ENCODE measurements at regions not wholly inside any gene's neighbourhood (a gene's known extent, or its start where the extent isn't known, plus 50 kb on each side); places are given as distances from the start of the nearest gene placed in this dataset.

GRCh38 chr20:60078351-60079250 lies 120.4 kb downstream of the CDH26 start:
- H3K4me1 ChIP-seq (ENCODE audit: control insufficient read depth, insufficient read depth, low read length), result no peaks in the 10 kb centered on the region; the same call in 1 of the 2 replicates
- H3K4me3 ChIP-seq (ENCODE audit: low read length), result no peak overlapping the region
- no peaks in the 10 kb centered on the region; the same call in 1 of the 2 replicates for H3K27me3 ChIP-seq (ENCODE audit: control insufficient read depth, insufficient read depth, low read length)
- no CpG with 5 or more reads among the region's 15 CpGs for WGBS (ENCODE audit: insufficient coverage, insufficient read length)
- H3K9me3 ChIP-seq (ENCODE audit: control insufficient read depth, insufficient read depth, low read length), result no peaks in the 10 kb centered on the region
- no peaks in the 10 kb centered on the region for H3K36me3 ChIP-seq (ENCODE audit: control insufficient read depth, insufficient read depth, low read length)
- no peak overlapping the region for H3K27ac ChIP-seq (ENCODE audit: low read length)
- no peak for DNase-seq (ENCODE audit: low read depth, low spot score)

- no peak overlapping the region for H3K4me3 ChIP-seq (ENCODE audit: low read length)
- H3K36me3 ChIP-seq (ENCODE audit: control insufficient read depth, insufficient read depth, low read length), result no peaks in the 10 kb centered on the region
- no peaks in the 10 kb centered on the region; the same call in 1 of the 2 replicates for H3K4me1 ChIP-seq (ENCODE audit: control insufficient read depth, insufficient read depth, low read length)
- no peaks in the 10 kb centered on the region for H3K27me3 ChIP-seq (ENCODE audit: control insufficient read depth, insufficient read depth, low read length)
- no peaks in the 10 kb centered on the region for H3K9me3 ChIP-seq (ENCODE audit: control insufficient read depth, insufficient read depth, low read length)
- no peak for DNase-seq (ENCODE audit: low read depth, low spot score)
- no peak overlapping the region for H3K27ac ChIP-seq (ENCODE audit: low read length)
- WGBS (ENCODE audit: insufficient coverage, insufficient read length), result no CpG with 5 or more reads among the region's 7 CpGs
Observed at GRCh38 chr20:60080401-60080800, 122.2 kb downstream of the CDH26 start.

GRCh38 chr20:60085551-60086132 lies 127.4 kb downstream of the CDH26 start:
- no peaks in the 10 kb centered on the region for H3K27me3 ChIP-seq (ENCODE audit: control insufficient read depth, insufficient read depth, low read length)
- WGBS (ENCODE audit: insufficient coverage, insufficient read length), result no CpG with 5 or more reads among the region's 9 CpGs

GRCh38 chr20:60086821-60087562 lies 128.8 kb downstream of the CDH26 start:
- no peak for DNase-seq (ENCODE audit: low read depth, low spot score)
- Histone ChIP-seq H3K27ac (ENCODE audit: low read length) (no peak overlapping the region), H3K9me3 (ENCODE audit: control insufficient read depth, insufficient read depth, low read length) (no peaks in the 10 kb centered on the region), H3K27me3 (ENCODE audit: control insufficient read depth, insufficient read depth, low read length) (no peaks in the 10 kb centered on the region), H3K4me3 (ENCODE audit: low read length) (no peak overlapping the region), H3K4me1 (ENCODE audit: control insufficient read depth, insufficient read depth, low read length) (no peaks in the 10 kb centered on the region), H3K36me3 (ENCODE audit: control insufficient read depth, insufficient read depth, low read length) (no peaks in the 10 kb centered on the region)
- no CpG with 5 or more reads among the region's 30 CpGs for WGBS (ENCODE audit: insufficient coverage, insufficient read length)

More at GRCh38 chr20:60085551-60086132, 127.4 kb downstream of the CDH26 start:
- Histone ChIP-seq H3K4me1 (ENCODE audit: control insufficient read depth, insufficient read depth, low read length) (no peaks in the 10 kb centered on the region), H3K9me3 (ENCODE audit: control insufficient read depth, insufficient read depth, low read length) (no peaks in the 10 kb centered on the region), H3K4me3 (ENCODE audit: low read length) (no peak overlapping the region), H3K36me3 (ENCODE audit: control insufficient read depth, insufficient read depth, low read length) (no peaks in the 10 kb centered on the region), H3K27ac (ENCODE audit: low read length) (no peak overlapping the region)
- no peak for DNase-seq (ENCODE audit: low read depth, low spot score)

GRCh38 chr20:60087563-60088105 lies 129.4 kb downstream of the CDH26 start:
- no peaks in the 10 kb centered on the region for H3K4me1 ChIP-seq (ENCODE audit: control insufficient read depth, insufficient read depth, low read length)
- no peak for DNase-seq (ENCODE audit: low read depth, low spot score)
- no CpG with 5 or more reads among the region's 60 CpGs for WGBS (ENCODE audit: insufficient coverage, insufficient read length)
- no peaks in the 10 kb centered on the region for H3K36me3 ChIP-seq (ENCODE audit: control insufficient read depth, insufficient read depth, low read length)
- no peak overlapping the region for H3K27ac ChIP-seq (ENCODE audit: low read length)
- H3K4me3 ChIP-seq (ENCODE audit: low read length), result no peak overlapping the region
- H3K27me3 ChIP-seq (ENCODE audit: control insufficient read depth, insufficient read depth, low read length), result no peaks in the 10 kb centered on the region
- H3K9me3 ChIP-seq (ENCODE audit: control insufficient read depth, insufficient read depth, low read length), result no peaks in the 10 kb centered on the region

GRCh38 chr20:60088236-60088635 lies 130.0 kb downstream of the CDH26 start:
- no peaks in the 10 kb centered on the region for H3K27me3 ChIP-seq (ENCODE audit: control insufficient read depth, insufficient read depth, low read length)

GRCh38 chr20:60090631-60091030 lies 132.4 kb downstream of the CDH26 start:
- no CpG with 5 or more reads among the region's 4 CpGs for WGBS (ENCODE audit: insufficient coverage, insufficient read length)

More at GRCh38 chr20:60088236-60088635, 130.0 kb downstream of the CDH26 start:
- no peak for DNase-seq (ENCODE audit: low read depth, low spot score)
- no CpG with 5 or more reads among the region's 10 CpGs for WGBS (ENCODE audit: insufficient coverage, insufficient read length)
- Histone ChIP-seq H3K9me3 (ENCODE audit: control insufficient read depth, insufficient read depth, low read length) (no peaks in the 10 kb centered on the region), H3K4me3 (ENCODE audit: low read length) (no peak overlapping the region), H3K4me1 (ENCODE audit: control insufficient read depth, insufficient read depth, low read length) (no peaks in the 10 kb centered on the region), H3K36me3 (ENCODE audit: control insufficient read depth, insufficient read depth, low read length) (no peaks in the 10 kb centered on the region), H3K27ac (ENCODE audit: low read length) (no peak overlapping the region)

GRCh38 chr20:60091305-60091704 lies 133.1 kb downstream of the CDH26 start:
- WGBS (ENCODE audit: insufficient coverage, insufficient read length), result no CpG with 5 or more reads among the region's 5 CpGs
- H3K4me3 ChIP-seq (ENCODE audit: low read length), result no peak overlapping the region
- H3K27ac ChIP-seq (ENCODE audit: low read length), result no peak overlapping the region
- H3K4me1 ChIP-seq (ENCODE audit: control insufficient read depth, insufficient read depth, low read length), result no peaks in the 10 kb centered on the region
- no peak for DNase-seq (ENCODE audit: low read depth, low spot score)
- H3K9me3 ChIP-seq (ENCODE audit: control insufficient read depth, insufficient read depth, low read length), result no peaks in the 10 kb centered on the region
- no peaks in the 10 kb centered on the region for H3K36me3 ChIP-seq (ENCODE audit: control insufficient read depth, insufficient read depth, low read length)
- no peaks in the 10 kb centered on the region for H3K27me3 ChIP-seq (ENCODE audit: control insufficient read depth, insufficient read depth, low read length)

More at GRCh38 chr20:60090631-60091030, 132.4 kb downstream of the CDH26 start:
- Histone ChIP-seq H3K9me3 (ENCODE audit: control insufficient read depth, insufficient read depth, low read length) (no peaks in the 10 kb centered on the region), H3K27me3 (ENCODE audit: control insufficient read depth, insufficient read depth, low read length) (no peaks in the 10 kb centered on the region), H3K36me3 (ENCODE audit: control insufficient read depth, insufficient read depth, low read length) (no peaks in the 10 kb centered on the region), H3K4me3 (ENCODE audit: low read length) (no peak overlapping the region), H3K27ac (ENCODE audit: low read length) (no peak overlapping the region), H3K4me1 (ENCODE audit: control insufficient read depth, insufficient read depth, low read length) (no peaks in the 10 kb centered on the region)
- no peak for DNase-seq (ENCODE audit: low read depth, low spot score)

- Histone ChIP-seq H3K4me1 (ENCODE audit: control insufficient read depth, insufficient read depth, low read length) (no peaks in the 10 kb centered on the region), H3K36me3 (ENCODE audit: control insufficient read depth, insufficient read depth, low read length) (no peaks in the 10 kb centered on the region), H3K9me3 (ENCODE audit: control insufficient read depth, insufficient read depth, low read length) (no peaks in the 10 kb centered on the region), H3K4me3 (ENCODE audit: low read length) (no peak overlapping the region), H3K27me3 (ENCODE audit: control insufficient read depth, insufficient read depth, low read length) (no peaks in the 10 kb centered on the region), H3K27ac (ENCODE audit: low read length) (no peak overlapping the region)
- no CpG with 5 or more reads among the region's 1 CpG for WGBS (ENCODE audit: insufficient coverage, insufficient read length)
- DNase-seq (ENCODE audit: low read depth, low spot score), result no peak
Observed at GRCh38 chr20:60091861-60092260, 133.6 kb downstream of the CDH26 start.

- H3K9me3 ChIP-seq (ENCODE audit: control insufficient read depth, insufficient read depth, low read length), result no peaks in the 10 kb centered on the region
- no peaks in the 10 kb centered on the region for H3K27me3 ChIP-seq (ENCODE audit: control insufficient read depth, insufficient read depth, low read length)
- H3K27ac ChIP-seq (ENCODE audit: low read length), result no peak overlapping the region
- DNase-seq (ENCODE audit: low read depth, low spot score), result no peak
- H3K4me1 ChIP-seq (ENCODE audit: control insufficient read depth, insufficient read depth, low read length), result no peaks in the 10 kb centered on the region
- no peaks in the 10 kb centered on the region for H3K36me3 ChIP-seq (ENCODE audit: control insufficient read depth, insufficient read depth, low read length)
- no peak overlapping the region for H3K4me3 ChIP-seq (ENCODE audit: low read length)
Observed at GRCh38 chr20:60092729-60093128, 134.5 kb downstream of the CDH26 start.
